ENCODE measurements at regions not wholly inside any gene's neighbourhood (a gene's known extent, or its start where the extent isn't known, plus 50 kb on each side); places are given as distances from the start of the nearest gene placed in this dataset.
"Not testable (repeated sequence)": the region's sequence is repeated elsewhere in the genome, so short reads cannot be mapped to it uniquely, and the experiment has no call there.

DNA sequence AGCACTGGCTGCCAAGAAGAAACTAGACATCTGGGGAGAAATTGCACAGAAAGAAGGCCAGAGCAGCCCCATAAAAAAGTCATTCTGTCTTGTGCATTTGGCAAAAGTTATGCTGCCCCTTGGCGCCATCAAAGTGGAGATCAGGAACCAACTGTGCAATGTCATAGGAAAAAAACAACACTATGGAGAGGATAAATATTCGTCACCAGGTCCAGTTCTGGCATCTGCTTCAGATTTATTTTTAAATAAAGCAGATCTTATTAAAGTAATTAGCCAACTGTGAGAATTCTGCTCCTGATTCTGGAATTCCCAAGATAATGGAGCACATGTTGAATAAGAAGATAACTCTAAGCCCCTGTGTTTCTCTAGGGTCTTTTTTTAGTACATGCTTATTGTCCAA lies 500.0 kb upstream of the IL12A start:
- no peak overlapping the region for H3K4me3 ChIP-seq
- intact Hi-C loops (cut with micrococcal nuclease): no loop called here
- DNase-seq: no peak
- H3K36me3 ChIP-seq: no peaks in the 10 kb centered on the region
- H3K27ac ChIP-seq (replicated peaks): no peak overlapping the region
- no peak for TF ChIP-seq CTCF (IDR thresholded peaks at IDR 0.05; ENCODE audit: borderline replicate concordance)
- peaks cover 16% of the 10 kb centered on the region for H3K9me3 ChIP-seq (replicated peaks)
- H3K4me1 ChIP-seq: no peaks in the 10 kb centered on the region
- H3K27me3 ChIP-seq (ENCODE audit: low read depth): no peaks in the 10 kb centered on the region

GRCh38 chr3:159497361-159497760 lies 491.3 kb upstream of the IL12A start:
- H3K9me3 ChIP-seq (replicated peaks): peaks cover 3% of the 10 kb centered on the region
- no peak for DNase-seq
- intact Hi-C loops (cut with micrococcal nuclease): no loop called here
- H3K27ac ChIP-seq (replicated peaks): no peak overlapping the region
- no peaks in the 10 kb centered on the region for H3K36me3 ChIP-seq
- no peak overlapping the region for H3K4me3 ChIP-seq
- TF ChIP-seq CTCF (IDR thresholded peaks at IDR 0.05; ENCODE audit: borderline replicate concordance): no peak
- H3K27me3 ChIP-seq (ENCODE audit: low read depth): no peaks in the 10 kb centered on the region
- H3K4me1 ChIP-seq: no peaks in the 10 kb centered on the region

- intact Hi-C loops (cut with micrococcal nuclease): no loop called here
- TF ChIP-seq CTCF (IDR thresholded peaks at IDR 0.05; ENCODE audit: borderline replicate concordance): no peak
- H3K4me1 ChIP-seq: no peaks in the 10 kb centered on the region
- H3K36me3 ChIP-seq: no peaks in the 10 kb centered on the region
- peaks cover 3% of the 10 kb centered on the region for H3K9me3 ChIP-seq (replicated peaks)
- H3K27me3 ChIP-seq (ENCODE audit: low read depth): no peaks in the 10 kb centered on the region
- DNase-seq: no peak
- H3K4me3 ChIP-seq: no peak overlapping the region
- H3K27ac ChIP-seq (replicated peaks): no peak overlapping the region
These were observed 489.4 kb upstream of the IL12A start for GRCh38 chr3:159499031-159499793.

GRCh38 chr3:159501029-159501428 lies 487.6 kb upstream of the IL12A start:
- intact Hi-C loops (cut with micrococcal nuclease): no loop called here
- no peak for TF ChIP-seq CTCF (IDR thresholded peaks at IDR 0.05; ENCODE audit: borderline replicate concordance)

DNA sequence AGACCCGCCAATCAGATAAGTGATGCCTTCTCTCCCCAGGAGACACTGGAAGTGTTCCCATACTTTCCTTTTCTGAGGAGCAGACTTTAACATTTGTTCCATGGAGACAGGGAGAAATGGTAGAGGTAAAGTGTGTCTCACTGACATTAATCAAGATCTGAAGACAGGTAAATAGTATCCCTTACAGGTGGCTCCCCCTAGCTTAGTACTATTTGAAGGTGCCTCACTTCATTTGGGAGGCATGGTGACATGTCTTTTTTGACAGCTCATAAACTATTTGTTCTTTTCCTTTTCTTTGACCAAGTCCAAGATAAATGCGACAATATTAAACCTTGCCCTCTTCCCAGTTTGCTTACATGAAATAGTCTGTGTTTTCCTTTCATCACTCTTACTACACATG lies 485.6 kb upstream of the IL12A start:
- intact Hi-C loops (cut with micrococcal nuclease): no loop called here
- Histone ChIP-seq H3K27ac (replicated peaks) (no peak overlapping the region), H3K27me3 (ENCODE audit: low read depth) (no peaks in the 10 kb centered on the region), H3K4me1 (no peaks in the 10 kb centered on the region), H3K4me3 (no peak overlapping the region), H3K9me3 (replicated peaks) (peaks cover 12% of the 10 kb centered on the region), H3K36me3 (no peaks in the 10 kb centered on the region)
- DNase-seq: no peak
- no peak for TF ChIP-seq CTCF (IDR thresholded peaks at IDR 0.05; ENCODE audit: borderline replicate concordance)

More at GRCh38 chr3:159501029-159501428, 487.6 kb upstream of the IL12A start:
- DNase-seq: no peak
- H3K27me3 ChIP-seq (ENCODE audit: low read depth): no peaks in the 10 kb centered on the region
- no peak overlapping the region for H3K27ac ChIP-seq (replicated peaks)
- H3K36me3 ChIP-seq: no peaks in the 10 kb centered on the region
- H3K4me3 ChIP-seq: no peak overlapping the region
- peaks cover 8% of the 10 kb centered on the region for H3K9me3 ChIP-seq (replicated peaks)
- H3K4me1 ChIP-seq: no peaks in the 10 kb centered on the region

- H3K4me3 ChIP-seq; H3K27me3 ChIP-seq (ENCODE audit: low read depth); intact Hi-C loops (cut with micrococcal nuclease); H3K4me1 ChIP-seq; DNase-seq; H3K9me3 ChIP-seq (replicated peaks); H3K27ac ChIP-seq (replicated peaks); H3K36me3 ChIP-seq: not testable (repeated sequence)
These were observed 477.6 kb upstream of the IL12A start for GRCh38 chr3:159510988-159511387.
